ENCODE measurements at regions not wholly inside any gene's neighbourhood (a gene's known extent, or its start where the extent isn't known, plus 50 kb on each side); places are given as distances from the start of the nearest gene placed in this dataset.
A peak's percentile ranks its signal among the peaks of the same experiment; 100 is the strongest.

GRCh38 chr9:85173967-85174366 lies 504.4 kb downstream of the NTRK2 start:
- Histone ChIP-seq H3K9me3 (ENCODE audit: control insufficient read depth, low read depth, low read length) (peaks cover 5% of the 10 kb centered on the region), H4K20me1 (ENCODE audit: control insufficient read depth, extremely low read depth, insufficient read depth, low read length) (no peaks in the 10 kb centered on the region), H2AFZ (ENCODE audit: control insufficient read depth, low read length) (no peak overlapping the region), H3K9ac (ENCODE audit: control insufficient read depth, extremely low read depth, insufficient read depth, low read length) (no peak overlapping the region), H3K79me2 (ENCODE audit: control insufficient read depth, insufficient read depth, low read length) (no peaks in the 10 kb centered on the region), H3K27ac (ENCODE audit: control insufficient read depth, insufficient read depth, low read length) (no peak overlapping the region), H3K4me3 (ENCODE audit: control insufficient read depth in 2 of 3, extremely low read depth in 1 of 3, insufficient read depth in 2 of 3, low read depth in 1 of 3, low read length in 3 of 3) (no peak overlapping the region), H3K9me1 (ENCODE audit: control insufficient read depth, extremely low read depth, insufficient read depth, low read length) (no peaks in the 10 kb centered on the region), H3K27me3 (ENCODE audit: control insufficient read depth, extremely low read depth, insufficient read depth, low read length) (no peaks in the 10 kb centered on the region), H3K4me2 (ENCODE audit: control insufficient read depth, extremely low read depth, insufficient read depth, low read depth, low read length) (no peak overlapping the region), H3K36me3 (ENCODE audit: control insufficient read depth in 2 of 2, extremely low read depth in 1 of 2, insufficient read depth in 2 of 2, low read length in 2 of 2) (no peaks in the 10 kb centered on the region), H3K4me1 (ENCODE audit: control insufficient read depth, extremely low read depth, insufficient read depth, low read length) (peaks cover 37% of the 10 kb centered on the region)
- dilution Hi-C loops (cut with MboI; ENCODE audit: extremely low pct_ligation_motif_present, low sequenced_read_pairs) = no loop called here
- FAIRE-seq (peak; percentile 49), DNase-seq (ENCODE audit: low read depth, low spot score) (no peak)
- no peak for TF ChIP-seq EZH2 (IDR thresholded peaks at IDR 0.05; ENCODE audit: low read length)
- TF ChIP-seq CTCF (optimal IDR thresholded peaks at IDR 0.05 in 1 of 3, IDR thresholded peaks at IDR 0.05 in 1 of 3, conservative IDR thresholded peaks at IDR 0.05 in 1 of 3; ENCODE audit: extremely low read depth in 1 of 3, insufficient read depth in 2 of 3, low read length in 3 of 3) = no peak

GRCh38 chr9:85172001-85172978 lies 502.8 kb downstream of the NTRK2 start:
- peak overlapping the region; percentile 61 for H3K27ac ChIP-seq (ENCODE audit: control insufficient read depth, insufficient read depth, low read length)
- H4K20me1 ChIP-seq (ENCODE audit: control insufficient read depth, extremely low read depth, insufficient read depth, low read length) = no peaks in the 10 kb centered on the region
- H3K9me3 ChIP-seq (ENCODE audit: control insufficient read depth, low read depth, low read length) = peaks cover 5% of the 10 kb centered on the region
- peak overlapping the region; percentile 54 for H2AFZ ChIP-seq (ENCODE audit: control insufficient read depth, low read length)
- peak overlapping the region; percentile 38 for H3K4me2 ChIP-seq (ENCODE audit: control insufficient read depth, extremely low read depth, insufficient read depth, low read depth, low read length)
- H3K79me2 ChIP-seq (ENCODE audit: control insufficient read depth, insufficient read depth, low read length) = no peaks in the 10 kb centered on the region
- no peak overlapping the region for H3K4me3 ChIP-seq (ENCODE audit: control insufficient read depth in 2 of 3, extremely low read depth in 1 of 3, insufficient read depth in 2 of 3, low read depth in 1 of 3, low read length in 3 of 3)
- FAIRE-seq (peak; percentile 84), DNase-seq (ENCODE audit: low read depth, low spot score) (peak; percentile 75)
- dilution Hi-C loops (cut with MboI; ENCODE audit: extremely low pct_ligation_motif_present, low sequenced_read_pairs) = no loop called here
- no peaks in the 10 kb centered on the region for H3K27me3 ChIP-seq (ENCODE audit: control insufficient read depth, extremely low read depth, insufficient read depth, low read length)
- H3K9ac ChIP-seq (ENCODE audit: control insufficient read depth, extremely low read depth, insufficient read depth, low read length) = peak overlapping the region; percentile 9
- H3K4me1 ChIP-seq (ENCODE audit: control insufficient read depth, extremely low read depth, insufficient read depth, low read length) = peaks cover 25% of the 10 kb centered on the region
- TF ChIP-seq EZH2 (IDR thresholded peaks at IDR 0.05; ENCODE audit: low read length) (no peak), CTCF (optimal IDR thresholded peaks at IDR 0.05 in 1 of 3, IDR thresholded peaks at IDR 0.05 in 1 of 3, conservative IDR thresholded peaks at IDR 0.05 in 1 of 3; ENCODE audit: extremely low read depth in 1 of 3, insufficient read depth in 2 of 3, low read length in 3 of 3) (peak in 1 of 3 experiments; percentile 28)
- H3K9me1 ChIP-seq (ENCODE audit: control insufficient read depth, extremely low read depth, insufficient read depth, low read length) = no peaks in the 10 kb centered on the region
- H3K36me3 ChIP-seq (ENCODE audit: control insufficient read depth in 2 of 2, extremely low read depth in 1 of 2, insufficient read depth in 2 of 2, low read length in 2 of 2) = no peaks in the 10 kb centered on the region
